ENCODE measurements at regions not wholly inside any gene's neighbourhood (a gene's known extent, or its start where the extent isn't known, plus 50 kb on each side); places are given as distances from the start of the nearest gene placed in this dataset.

GRCh38 chr5:4877579-4877978, 262.6 kb upstream of the ADAMTS16 start:
- no peak for ATAC-seq
- no peaks in the 10 kb centered on the region for H3K36me3 Mint-ChIP-seq (ENCODE audit: low read depth)
- H3K4me1 Mint-ChIP-seq (ENCODE audit: low read depth), result no peaks in the 10 kb centered on the region
- ChIA-PET CTCF (no interaction called here), POLR2A (no interaction called here)
- no peaks in the 10 kb centered on the region for H3K27me3 Mint-ChIP-seq (ENCODE audit: low read depth)
- H3K9me3 Mint-ChIP-seq (ENCODE audit: insufficient read depth), result no peaks in the 10 kb centered on the region
- DNase-seq, result no peak
- H3K27ac Mint-ChIP-seq, result no peak overlapping the region
- H3K4me3 Mint-ChIP-seq, result no peak overlapping the region

GRCh38 chr5:4879075-4879474, 261.1 kb upstream of the ADAMTS16 start:
- no peak overlapping the region for H3K4me3 Mint-ChIP-seq

GRCh38 chr5:4879693-4880303, 260.3 kb upstream of the ADAMTS16 start:
- no peaks in the 10 kb centered on the region for H3K9me3 Mint-ChIP-seq (ENCODE audit: insufficient read depth)
- no peak overlapping the region for H3K27ac Mint-ChIP-seq
- CTCF ChIA-PET, result interaction anchor here (1.0 to 2.1 kb wide), 4 partner anchors 9 to 541 kb away, joined by 3 to 5 read pairs (median 4); no protein-coding TSS in a partner anchor
- ATAC-seq (peak; percentile 27), DNase-seq (peak; percentile 66)
- no peak overlapping the region for H3K4me3 Mint-ChIP-seq
- H3K4me1 Mint-ChIP-seq (ENCODE audit: low read depth), result no peaks in the 10 kb centered on the region
- POLR2A ChIA-PET, result no interaction called here
- H3K36me3 Mint-ChIP-seq (ENCODE audit: low read depth), result no peaks in the 10 kb centered on the region
- no peaks in the 10 kb centered on the region for H3K27me3 Mint-ChIP-seq (ENCODE audit: low read depth)

More at GRCh38 chr5:4879075-4879474, 261.1 kb upstream of the ADAMTS16 start:
- DNase-seq (no peak), ATAC-seq (no peak)
- POLR2A ChIA-PET, result no interaction called here
- Mint-ChIP-seq H3K9me3 (ENCODE audit: insufficient read depth) (no peaks in the 10 kb centered on the region), H3K27me3 (ENCODE audit: low read depth) (no peaks in the 10 kb centered on the region), H3K36me3 (ENCODE audit: low read depth) (no peaks in the 10 kb centered on the region), H3K4me1 (ENCODE audit: low read depth) (no peaks in the 10 kb centered on the region), H3K27ac (no peak overlapping the region)
- CTCF ChIA-PET, result interaction anchor here (1.0 to 2.1 kb wide), 4 partner anchors 8 to 542 kb away, joined by 3 to 5 read pairs (median 4); no protein-coding TSS in a partner anchor

GRCh38 chr5:4880304-4880741, 259.8 kb upstream of the ADAMTS16 start:
- no peak for DNase-seq
- Mint-ChIP-seq H3K27me3 (ENCODE audit: low read depth) (no peaks in the 10 kb centered on the region), H3K4me3 (no peak overlapping the region), H3K27ac (no peak overlapping the region), H3K36me3 (ENCODE audit: low read depth) (no peaks in the 10 kb centered on the region), H3K9me3 (ENCODE audit: insufficient read depth) (no peaks in the 10 kb centered on the region), H3K4me1 (ENCODE audit: low read depth) (no peaks in the 10 kb centered on the region)
- ChIA-PET CTCF (interaction anchor here (1.0 to 2.1 kb wide), 4 partner anchors 9 to 541 kb away, joined by 3 to 5 read pairs (median 4); no protein-coding TSS in a partner anchor), POLR2A (no interaction called here)
- no peak for ATAC-seq

- ATAC-seq, result no peak
- no peaks in the 10 kb centered on the region for H3K36me3 Mint-ChIP-seq (ENCODE audit: low read depth)
- H3K27ac Mint-ChIP-seq, result no peak overlapping the region
- no peak overlapping the region for H3K4me3 Mint-ChIP-seq
- ChIA-PET CTCF (interaction anchor here (2.1 kb wide), 1 partner anchor 8 kb away, joined by 5 read pairs; no protein-coding TSS in a partner anchor), POLR2A (no interaction called here)
- no peaks in the 10 kb centered on the region for H3K27me3 Mint-ChIP-seq (ENCODE audit: low read depth)
- no peak for DNase-seq
- H3K4me1 Mint-ChIP-seq (ENCODE audit: low read depth), result no peaks in the 10 kb centered on the region
- H3K9me3 Mint-ChIP-seq (ENCODE audit: insufficient read depth), result no peaks in the 10 kb centered on the region
Measured at GRCh38 chr5:4881366-4882002, 258.6 kb upstream of the ADAMTS16 start.

GRCh38 chr5:4882186-4882585, 257.9 kb upstream of the ADAMTS16 start:
- no peaks in the 10 kb centered on the region for H3K9me3 Mint-ChIP-seq (ENCODE audit: insufficient read depth)
- ChIA-PET POLR2A (no interaction called here), CTCF (no interaction called here)
- H3K4me3 Mint-ChIP-seq, result no peak overlapping the region
- H3K27me3 Mint-ChIP-seq (ENCODE audit: low read depth), result no peaks in the 10 kb centered on the region
- ATAC-seq (no peak), DNase-seq (no peak)
- H3K36me3 Mint-ChIP-seq (ENCODE audit: low read depth), result no peaks in the 10 kb centered on the region
- H3K4me1 Mint-ChIP-seq (ENCODE audit: low read depth), result no peaks in the 10 kb centered on the region
- no peak overlapping the region for H3K27ac Mint-ChIP-seq

- Mint-ChIP-seq H3K27me3 (ENCODE audit: low read depth) (no peaks in the 10 kb centered on the region), H3K9me3 (ENCODE audit: insufficient read depth) (no peaks in the 10 kb centered on the region), H3K4me3 (no peak overlapping the region), H3K4me1 (ENCODE audit: low read depth) (no peaks in the 10 kb centered on the region), H3K36me3 (ENCODE audit: low read depth) (no peaks in the 10 kb centered on the region), H3K27ac (no peak overlapping the region)
- ATAC-seq (no peak), DNase-seq (no peak)
- CTCF ChIA-PET, result no interaction called here
- POLR2A ChIA-PET, result no interaction called here
Measured at GRCh38 chr5:4883360-4883759, 256.8 kb upstream of the ADAMTS16 start.

GRCh38 chr5:4893063-4893744, 246.9 kb upstream of the ADAMTS16 start:
- ATAC-seq, result no peak
- no peak overlapping the region for H3K27ac Mint-ChIP-seq
- POLR2A ChIA-PET, result no interaction called here
- CTCF ChIA-PET, result no interaction called here
- DNase-seq, result no peak
- no peaks in the 10 kb centered on the region for H3K36me3 Mint-ChIP-seq (ENCODE audit: low read depth)
- H3K9me3 Mint-ChIP-seq (ENCODE audit: insufficient read depth), result no peaks in the 10 kb centered on the region
- H3K4me3 Mint-ChIP-seq, result no peak overlapping the region
- no peaks in the 10 kb centered on the region for H3K4me1 Mint-ChIP-seq (ENCODE audit: low read depth)
- H3K27me3 Mint-ChIP-seq (ENCODE audit: low read depth), result no peaks in the 10 kb centered on the region

- ChIA-PET POLR2A (no interaction called here), CTCF (interaction anchor here (1.2 kb wide), 1 partner anchor 17 kb away, joined by 3 read pairs; no protein-coding TSS in a partner anchor)
- H3K27ac Mint-ChIP-seq, result no peak overlapping the region
- ATAC-seq, result no peak
- no peaks in the 10 kb centered on the region for H3K36me3 Mint-ChIP-seq (ENCODE audit: low read depth)
- no peak for DNase-seq
- no peaks in the 10 kb centered on the region for H3K4me1 Mint-ChIP-seq (ENCODE audit: low read depth)
- no peaks in the 10 kb centered on the region for H3K27me3 Mint-ChIP-seq (ENCODE audit: low read depth)
- H3K4me3 Mint-ChIP-seq, result no peak overlapping the region
- H3K9me3 Mint-ChIP-seq (ENCODE audit: insufficient read depth), result no peaks in the 10 kb centered on the region
Measured at GRCh38 chr5:4896328-4896727, 243.8 kb upstream of the ADAMTS16 start.

- Mint-ChIP-seq H3K36me3 (ENCODE audit: low read depth) (no peaks in the 10 kb centered on the region), H3K4me1 (ENCODE audit: low read depth) (no peaks in the 10 kb centered on the region), H3K4me3 (no peak overlapping the region), H3K9me3 (ENCODE audit: insufficient read depth) (no peaks in the 10 kb centered on the region), H3K27ac (no peak overlapping the region), H3K27me3 (ENCODE audit: low read depth) (no peaks in the 10 kb centered on the region)
- no peak for ATAC-seq
- DNase-seq, result no peak
- ChIA-PET POLR2A (no interaction called here), CTCF (no interaction called here)
Measured at GRCh38 chr5:4901305-4901811, 238.8 kb upstream of the ADAMTS16 start.

- CTCF ChIA-PET, result no interaction called here
- H3K4me1 Mint-ChIP-seq (ENCODE audit: low read depth), result no peaks in the 10 kb centered on the region
Measured at GRCh38 chr5:4901924-4902323, 238.2 kb upstream of the ADAMTS16 start.

More at GRCh38 chr5:4901924-4902323, 238.2 kb upstream of the ADAMTS16 start:
- POLR2A ChIA-PET, result no interaction called here
- H3K4me3 Mint-ChIP-seq, result no peak overlapping the region
- H3K27me3 Mint-ChIP-seq (ENCODE audit: low read depth), result no peaks in the 10 kb centered on the region
- DNase-seq (no peak), ATAC-seq (no peak)
- H3K36me3 Mint-ChIP-seq (ENCODE audit: low read depth), result no peaks in the 10 kb centered on the region
- no peaks in the 10 kb centered on the region for H3K9me3 Mint-ChIP-seq (ENCODE audit: insufficient read depth)
- H3K27ac Mint-ChIP-seq, result no peak overlapping the region
